ENCODE measurements at regions not wholly inside any gene's neighbourhood (a gene's known extent, or its start where the extent isn't known, plus 50 kb on each side); places are given as distances from the start of the nearest gene placed in this dataset.

DNA sequence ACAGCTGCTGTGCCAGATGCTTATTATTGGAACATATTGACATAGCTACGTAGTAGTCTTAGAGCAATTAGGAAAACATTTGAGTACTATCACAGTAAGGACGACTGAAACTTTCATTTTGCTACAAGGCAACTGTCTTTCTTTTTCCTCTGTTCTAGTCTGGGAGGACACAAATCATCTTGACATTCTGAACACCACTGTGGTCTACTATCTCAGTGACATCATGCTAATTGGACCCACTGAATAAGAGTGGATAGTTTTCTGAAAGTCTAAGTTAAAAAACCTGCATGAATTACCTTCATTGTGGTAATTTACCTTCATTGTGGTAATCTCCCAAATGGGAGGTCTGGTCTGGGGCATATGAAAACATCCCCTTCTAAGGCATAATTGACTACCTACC, 163.3 kb upstream of the MOCS1 start:
- in situ Hi-C loops (cut with HindIII; ENCODE audit: low sequenced_read_pairs): no loop called here

DNA sequence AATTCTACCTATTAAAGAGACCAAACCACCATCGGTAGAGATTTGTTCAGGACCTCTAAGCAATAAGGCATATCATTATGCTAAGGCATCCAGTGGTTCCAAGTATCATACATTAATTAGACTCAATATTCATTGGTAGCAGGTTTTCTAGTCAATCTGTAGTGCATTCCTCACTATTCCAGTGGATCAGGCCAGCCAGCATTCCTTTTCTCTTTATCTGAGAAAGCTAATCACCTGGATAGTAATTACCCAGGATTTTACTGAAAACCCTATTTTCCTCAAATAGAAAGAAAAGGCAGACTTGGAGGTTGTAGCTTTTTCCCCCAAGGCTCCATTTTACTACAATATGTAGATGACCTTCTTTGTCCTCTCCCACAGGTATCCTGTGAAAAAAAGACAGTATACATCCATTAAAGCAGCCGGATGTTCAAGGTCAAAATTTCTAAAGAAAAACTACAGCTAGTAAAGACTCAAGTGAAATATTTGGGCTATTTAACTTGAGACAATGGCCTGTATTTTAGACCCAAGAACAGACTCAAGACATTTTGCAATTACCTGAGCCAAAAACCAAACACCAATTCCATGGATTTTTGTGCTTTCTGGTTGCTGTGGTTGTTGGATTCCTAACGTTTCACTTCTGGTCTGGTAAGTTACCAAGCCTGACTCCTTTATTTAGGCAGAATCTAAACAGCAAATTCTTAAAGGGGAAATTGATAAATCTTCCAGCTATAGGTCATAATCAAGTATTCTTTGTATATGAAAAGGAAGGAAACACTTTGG, 149.1 kb upstream of the MOCS1 start:
- in situ Hi-C loops (cut with HindIII; ENCODE audit: low sequenced_read_pairs): no loop called here

- in situ Hi-C loops (cut with HindIII; ENCODE audit: low sequenced_read_pairs): no loop called here
Observed at GRCh38 chr6:40082278-40083043, 148.2 kb upstream of the MOCS1 start.

GRCh38 chr6:40077736-40078135, 143.5 kb upstream of the MOCS1 start:
- in situ Hi-C loops (cut with HindIII; ENCODE audit: low sequenced_read_pairs): no loop called here

DNA sequence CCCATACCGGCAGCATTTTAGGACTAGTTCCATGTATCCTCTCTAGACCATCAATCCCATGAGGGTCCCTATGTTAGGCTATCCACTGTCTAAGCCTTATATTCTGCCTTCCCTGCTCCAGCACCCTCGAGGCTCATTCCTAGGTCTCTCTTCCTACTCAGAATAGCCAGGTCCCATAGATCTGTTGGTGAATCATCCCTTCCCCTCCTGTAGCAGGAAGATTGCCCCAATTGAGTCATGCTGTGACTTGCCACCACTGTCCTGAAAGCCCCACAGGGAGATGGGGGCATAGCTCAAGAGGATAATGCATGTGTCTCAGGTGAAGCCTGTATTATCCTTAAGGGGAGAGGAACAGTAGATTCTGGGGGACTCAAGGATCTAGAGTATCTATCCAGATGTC, 143.1 kb upstream of the MOCS1 start:
- in situ Hi-C loops (cut with HindIII; ENCODE audit: low sequenced_read_pairs): no loop called here

DNA sequence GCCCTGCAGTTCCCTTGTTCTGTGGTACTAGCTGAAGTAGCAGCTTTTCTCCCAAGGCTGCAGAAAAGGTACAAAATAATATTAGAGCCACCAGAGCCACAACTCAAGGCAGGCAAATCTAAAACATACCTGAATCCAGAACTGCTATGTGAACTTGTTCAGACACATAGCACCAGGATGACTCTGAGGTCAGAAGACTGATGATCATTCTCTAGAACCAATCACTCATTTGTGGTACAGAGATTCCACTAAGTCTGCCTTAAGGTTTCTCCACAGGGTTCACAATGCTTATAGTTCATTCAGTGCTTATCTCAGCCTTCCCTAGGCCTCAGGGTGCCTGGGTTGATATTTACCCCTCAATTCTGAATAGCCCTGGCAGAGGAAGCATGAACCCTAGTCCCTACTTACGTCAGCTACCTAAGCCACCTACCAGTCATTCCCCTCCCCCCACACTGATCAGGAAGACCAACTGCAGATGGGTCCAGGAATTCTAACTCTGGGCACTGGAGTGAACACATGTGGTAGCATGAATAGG, 140.9 kb upstream of the MOCS1 start:
- in situ Hi-C loops (cut with HindIII; ENCODE audit: low sequenced_read_pairs): no loop called here

- in situ Hi-C loops (cut with HindIII; ENCODE audit: low sequenced_read_pairs): no loop called here
Observed at GRCh38 chr6:40074306-40075055, 140.2 kb upstream of the MOCS1 start.

DNA sequence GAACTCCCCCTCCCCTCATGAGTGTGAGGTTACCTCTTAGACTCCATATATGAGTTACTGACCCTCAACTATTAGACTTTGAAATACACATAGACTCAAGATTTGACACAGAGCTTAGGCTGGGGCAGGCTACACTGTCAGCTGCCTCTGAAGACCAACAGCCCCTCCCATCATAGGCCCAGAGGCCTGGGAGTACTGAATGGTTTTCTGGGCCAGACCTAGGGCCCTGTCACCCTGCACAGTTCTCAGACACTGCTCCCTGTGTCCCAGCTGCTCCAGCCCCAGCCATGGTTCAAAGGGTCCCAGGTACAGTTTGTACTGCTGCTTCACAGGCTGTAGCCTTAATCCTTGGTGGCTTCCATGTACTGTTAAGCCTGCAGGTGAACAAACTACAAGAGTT, 132.1 kb upstream of the MOCS1 start:
- in situ Hi-C loops (cut with HindIII; ENCODE audit: low sequenced_read_pairs): no loop called here

GRCh38 chr6:40056865-40057264, 122.6 kb upstream of the MOCS1 start:
- in situ Hi-C loops (cut with HindIII; ENCODE audit: low sequenced_read_pairs): no loop called here

- in situ Hi-C loops (cut with HindIII; ENCODE audit: low sequenced_read_pairs): no loop called here
Observed at GRCh38 chr6:40054602-40055001, 120.3 kb upstream of the MOCS1 start.

DNA sequence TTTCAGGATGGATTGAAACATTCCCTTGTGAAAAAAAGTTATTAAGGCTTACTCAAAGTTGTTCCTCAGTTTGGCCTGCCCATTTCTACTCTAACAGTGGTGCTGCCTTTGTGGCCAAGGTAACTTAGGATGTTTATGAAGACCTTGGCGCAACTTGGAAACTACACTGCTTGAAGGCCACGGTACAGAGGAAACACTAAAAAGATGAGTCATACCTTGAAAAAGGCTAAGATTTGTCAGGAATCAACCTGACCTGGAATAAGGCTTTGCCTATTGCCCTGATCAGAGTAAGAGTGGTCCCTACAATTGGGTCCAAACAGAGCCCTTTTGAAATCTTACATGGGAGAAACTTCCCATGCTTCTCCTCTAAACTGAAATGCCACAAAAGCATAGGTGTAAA, 119.9 kb upstream of the MOCS1 start:
- in situ Hi-C loops (cut with HindIII; ENCODE audit: low sequenced_read_pairs): no loop called here

DNA sequence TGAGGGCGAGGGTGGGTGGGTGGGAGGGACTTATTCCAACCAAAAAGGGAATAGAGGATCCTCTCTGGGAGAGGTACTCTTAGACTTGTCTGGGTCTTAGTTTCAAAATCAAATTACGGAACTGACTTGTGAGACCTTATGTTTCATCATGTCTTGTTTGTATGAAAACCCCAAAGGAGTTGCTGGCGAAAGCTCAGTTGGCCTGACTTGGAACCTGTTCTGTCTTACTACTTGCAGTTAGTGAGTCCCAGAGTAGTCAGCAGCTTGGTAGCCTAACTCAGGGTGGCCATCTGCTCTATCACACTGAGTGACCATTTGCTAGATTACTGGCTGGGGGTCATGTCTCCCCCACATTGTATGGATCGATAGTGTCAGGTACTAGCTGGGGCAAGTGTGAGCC, 114.9 kb upstream of the MOCS1 start:
- in situ Hi-C loops (cut with HindIII; ENCODE audit: low sequenced_read_pairs): no loop called here

GRCh38 chr6:40044196-40044595, 109.9 kb upstream of the MOCS1 start:
- in situ Hi-C loops (cut with HindIII; ENCODE audit: low sequenced_read_pairs): no loop called here

DNA sequence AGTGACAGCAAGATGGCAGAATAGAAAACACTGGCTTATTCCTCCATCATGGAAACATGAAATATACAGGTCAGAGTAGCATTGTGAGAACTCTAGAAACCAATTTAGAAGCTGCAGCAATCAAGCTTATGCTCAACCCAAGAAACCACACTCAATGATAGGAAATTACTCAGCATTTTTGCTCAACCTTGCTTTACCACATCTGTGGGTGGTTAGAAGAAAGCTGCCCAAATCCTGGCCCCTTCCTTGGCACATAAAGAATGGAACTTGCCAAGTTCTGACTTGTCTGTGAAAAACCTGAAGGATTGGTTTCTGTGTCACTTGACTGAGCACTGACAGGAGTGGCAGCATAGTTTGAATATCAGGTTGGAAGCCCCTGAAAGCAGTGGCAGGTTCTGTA, 108.0 kb upstream of the MOCS1 start:
- in situ Hi-C loops (cut with HindIII; ENCODE audit: low sequenced_read_pairs): no loop called here

DNA sequence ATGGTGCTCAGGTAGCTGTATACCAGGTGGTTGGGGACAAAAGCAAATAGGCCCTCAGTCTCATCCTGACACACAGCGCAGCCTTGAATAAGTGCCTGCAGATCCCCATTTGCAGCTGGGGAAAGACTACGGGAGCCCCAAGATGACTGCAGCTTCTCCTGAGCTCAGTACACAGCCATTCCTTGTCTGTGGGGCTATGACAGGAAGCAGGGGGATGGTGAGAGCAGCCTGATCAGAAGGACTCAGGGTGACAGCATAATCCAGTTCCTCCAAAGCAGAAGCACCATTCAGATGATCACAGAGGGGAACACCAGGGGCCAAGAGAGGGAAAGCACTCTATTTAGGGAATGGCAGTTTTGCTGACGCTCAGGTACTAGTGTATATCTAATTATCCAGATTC, 104.8 kb upstream of the MOCS1 start:
- in situ Hi-C loops (cut with HindIII; ENCODE audit: low sequenced_read_pairs): no loop called here

GRCh38 chr6:40038626-40039025, 104.4 kb upstream of the MOCS1 start:
- in situ Hi-C loops (cut with HindIII; ENCODE audit: low sequenced_read_pairs): no loop called here

- in situ Hi-C loops (cut with HindIII; ENCODE audit: low sequenced_read_pairs): no loop called here
Observed at GRCh38 chr6:40037271-40037670, 103.0 kb upstream of the MOCS1 start.

- in situ Hi-C loops (cut with HindIII; ENCODE audit: low sequenced_read_pairs): no loop called here
Observed at GRCh38 chr6:40036186-40036585, 101.9 kb upstream of the MOCS1 start.

- in situ Hi-C loops (cut with HindIII; ENCODE audit: low sequenced_read_pairs): no loop called here
Observed at GRCh38 chr6:40028449-40028848, 94.2 kb upstream of the MOCS1 start.

DNA sequence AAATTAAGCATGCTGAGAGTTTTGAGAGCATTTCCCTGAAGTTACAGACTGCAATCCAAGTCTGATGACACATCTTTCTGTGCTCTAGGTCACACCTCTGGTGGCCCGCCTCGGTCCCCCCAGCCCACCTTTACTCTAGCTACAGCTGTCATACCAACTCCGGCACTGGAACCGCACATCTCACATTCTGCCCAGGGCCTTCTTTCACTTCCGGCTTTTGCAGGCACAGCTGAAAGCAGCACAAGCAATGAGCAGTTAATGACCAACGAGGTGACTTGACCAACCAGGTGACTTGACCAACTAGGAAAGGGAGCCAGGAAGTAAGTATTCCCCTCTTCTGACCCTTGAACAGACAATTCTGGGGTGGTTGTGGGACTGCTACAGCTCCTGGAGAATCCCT, 88.6 kb upstream of the MOCS1 start:
- in situ Hi-C loops (cut with HindIII; ENCODE audit: low sequenced_read_pairs): no loop called here

DNA sequence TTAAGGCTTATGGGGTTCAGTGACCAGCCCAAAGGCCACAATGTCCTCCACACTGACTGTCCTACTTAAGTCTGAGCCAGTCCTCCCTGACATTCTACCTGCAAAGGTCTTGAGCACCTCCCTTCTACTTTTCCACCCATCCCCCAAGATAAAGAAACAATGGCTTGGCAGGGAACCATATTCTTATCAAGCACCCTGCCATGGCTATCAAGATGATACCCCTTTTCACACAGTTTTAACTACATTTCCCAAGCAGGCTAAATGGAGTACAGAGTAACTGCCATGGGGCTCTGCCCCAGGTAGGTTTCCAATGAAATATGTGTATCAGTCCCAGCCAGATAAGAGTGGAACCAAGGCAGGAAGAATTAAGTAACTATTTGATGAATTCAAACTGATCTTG, 85.9 kb upstream of the MOCS1 start:
- in situ Hi-C loops (cut with HindIII; ENCODE audit: low sequenced_read_pairs): no loop called here

GRCh38 chr6:40015530-40015929, 81.3 kb upstream of the MOCS1 start:
- in situ Hi-C loops (cut with HindIII; ENCODE audit: low sequenced_read_pairs): no loop called here

Measured in DLD1 (cell line).